GM21526 (cell line): ENCODE measurements at regions not wholly inside any gene's neighbourhood (a gene's known extent, or its start where the extent isn't known, plus 50 kb on each side); places are given as distances from the start of the nearest gene placed in this dataset.
"Not testable (repeated sequence)": the region's sequence is repeated elsewhere in the genome, so short reads cannot be mapped to it uniquely, and the experiment has no call there.

ENCODE experiments used
- ATAC-seq: cut with Tn5 transposase; IDR thresholded peaks from one replicate; pipeline ENCODE4 v1.9.1; 2021; ENCODE audit warnings: moderate library complexity; ENCODE audit not compliant: unreplicated experiment, low FRiP score

GRCh38 chr17:20681746-20682722, 102.5 kb downstream of the CDRT15L2 start:
- not testable (repeated sequence) for ATAC-seq

DNA sequence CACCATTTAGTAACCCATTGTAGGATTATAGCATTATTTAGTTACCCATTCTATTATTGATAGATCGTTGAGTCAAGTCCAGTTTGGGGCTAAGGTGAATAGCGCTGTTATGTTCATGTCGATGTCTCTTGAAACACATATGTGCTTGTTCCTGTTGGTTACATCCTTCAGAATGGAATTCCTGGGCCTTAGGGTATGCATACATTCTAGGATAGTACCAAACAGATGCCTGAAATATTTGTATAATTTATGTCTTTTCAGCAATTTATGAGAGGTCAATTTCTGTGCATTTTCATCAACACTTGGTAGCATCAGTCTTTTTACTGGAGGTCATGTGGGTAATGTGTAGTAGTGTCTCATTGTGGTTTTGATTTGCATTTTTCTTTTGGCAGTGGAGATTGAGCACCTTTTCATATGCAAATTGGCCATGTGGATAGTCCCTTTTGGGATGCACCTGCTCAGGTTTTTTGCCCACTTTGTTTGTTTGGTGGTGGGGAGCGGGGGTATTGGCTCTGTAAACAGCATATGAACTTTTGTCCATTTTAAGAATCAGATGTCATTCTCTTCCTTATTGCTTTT, 104.2 kb downstream of the CDRT15L2 start:
- not testable (repeated sequence) for ATAC-seq

- not testable (repeated sequence) for ATAC-seq
Measured at GRCh38 chr17:20684975-20685374, 105.5 kb downstream of the CDRT15L2 start.

- ATAC-seq = not testable (repeated sequence)
Measured at GRCh38 chr17:20687584-20687983, 108.1 kb downstream of the CDRT15L2 start.

GRCh38 chr17:20689170-20689749, 109.7 kb downstream of the CDRT15L2 start:
- ATAC-seq = not testable (repeated sequence)

GRCh38 chr17:20692706-20693105, 113.2 kb downstream of the CDRT15L2 start:
- ATAC-seq = not testable (repeated sequence)

- not testable (repeated sequence) for ATAC-seq
Measured at GRCh38 chr17:20695871-20696270, 116.3 kb downstream of the CDRT15L2 start.

DNA sequence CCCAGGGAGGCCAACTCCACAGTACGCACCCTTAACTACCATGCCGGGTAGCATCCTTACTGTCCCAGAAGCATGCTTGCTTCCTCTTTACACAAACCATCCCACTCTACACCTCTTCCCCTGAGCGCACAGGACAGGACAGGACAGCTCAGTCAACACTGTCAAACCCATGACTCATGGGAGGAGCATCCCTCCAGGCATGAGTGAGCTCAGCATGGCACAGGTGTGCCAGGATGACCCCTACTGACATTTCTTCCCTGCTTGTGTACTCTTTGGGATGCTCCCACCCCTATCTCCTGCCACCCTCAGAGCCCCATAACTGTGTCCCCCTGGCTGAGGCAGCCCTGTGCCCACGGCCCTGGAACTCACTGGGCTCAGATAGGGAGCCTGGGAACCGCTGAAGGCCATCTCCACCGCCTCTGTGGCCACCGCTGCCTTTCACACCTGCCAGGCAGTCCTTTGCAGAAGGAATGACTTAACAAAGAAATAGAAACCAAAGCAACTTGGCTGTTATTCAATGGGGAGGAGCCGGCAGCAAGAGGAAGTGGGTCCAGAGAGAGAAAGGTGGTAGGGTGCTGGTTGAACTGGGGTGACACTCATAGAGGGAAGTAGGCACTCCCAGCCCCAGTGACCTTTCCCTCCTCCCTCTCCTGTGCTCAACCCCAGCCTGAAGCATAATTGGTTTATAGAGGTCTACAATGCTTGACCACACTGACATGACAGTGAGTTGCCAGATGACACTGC, 119.1 kb downstream of the CDRT15L2 start:
- ATAC-seq = peak; percentile 86

GRCh38 chr17:20700528-20700927, 121.0 kb downstream of the CDRT15L2 start:
- ATAC-seq = not testable (repeated sequence)

GRCh38 chr17:20701366-20701765, 121.8 kb downstream of the CDRT15L2 start:
- not testable (repeated sequence) for ATAC-seq

- ATAC-seq = no peak
Measured at GRCh38 chr17:20702692-20703091, 123.2 kb downstream of the CDRT15L2 start.

DNA sequence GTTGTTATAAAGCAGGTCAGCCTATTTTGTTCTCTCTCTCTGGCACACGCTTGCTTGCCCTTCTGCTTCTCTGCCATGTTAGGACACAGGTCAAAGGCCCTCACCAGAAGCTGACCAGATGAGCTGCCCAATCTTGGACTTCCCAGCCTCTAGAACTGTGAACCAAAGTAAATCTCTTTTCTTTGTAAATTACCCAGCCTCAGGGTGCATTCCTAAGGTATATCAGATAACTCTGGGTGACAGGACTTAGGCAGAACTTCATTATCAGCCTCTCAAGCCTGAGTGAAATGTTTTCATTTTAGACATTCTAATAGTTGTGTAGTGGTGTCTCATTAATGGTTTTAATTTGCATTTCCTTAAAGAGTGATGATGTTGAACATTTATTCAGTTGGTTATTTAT, 124.3 kb downstream of the CDRT15L2 start:
- no peak for ATAC-seq

- ATAC-seq = not testable (repeated sequence)
Measured at GRCh38 chr17:20705186-20705585, 125.7 kb downstream of the CDRT15L2 start.

DNA sequence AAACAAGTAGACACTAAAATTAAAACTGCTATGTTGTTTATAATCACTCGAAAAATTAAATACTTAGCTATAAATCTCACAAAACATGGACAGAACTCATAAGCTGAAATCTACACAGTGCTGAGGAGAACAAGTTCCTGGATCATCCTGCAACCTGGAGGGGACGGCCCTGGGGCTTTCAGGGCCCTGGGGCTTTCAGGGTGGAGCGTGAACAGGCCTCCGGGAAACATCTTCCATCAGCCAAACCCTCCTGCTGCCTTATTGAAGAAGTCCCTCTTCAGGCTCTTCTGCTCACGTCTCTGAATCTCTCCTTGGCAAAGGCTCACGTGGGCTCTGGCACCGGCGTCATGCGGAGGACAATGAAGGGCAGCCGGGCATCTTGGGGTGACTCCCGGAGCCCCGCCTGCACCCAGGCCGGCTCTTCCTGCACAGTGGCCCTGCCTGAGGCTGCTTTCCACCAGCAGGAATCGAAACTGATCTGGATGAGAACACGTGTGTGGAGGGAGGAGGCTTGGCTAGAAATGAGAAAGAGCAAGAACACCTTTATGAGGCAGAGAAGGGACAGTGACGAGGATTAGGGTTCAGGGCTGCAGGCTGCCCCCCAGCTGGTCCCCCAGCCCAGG, 127.3 kb downstream of the CDRT15L2 start:
- no peak for ATAC-seq

DNA sequence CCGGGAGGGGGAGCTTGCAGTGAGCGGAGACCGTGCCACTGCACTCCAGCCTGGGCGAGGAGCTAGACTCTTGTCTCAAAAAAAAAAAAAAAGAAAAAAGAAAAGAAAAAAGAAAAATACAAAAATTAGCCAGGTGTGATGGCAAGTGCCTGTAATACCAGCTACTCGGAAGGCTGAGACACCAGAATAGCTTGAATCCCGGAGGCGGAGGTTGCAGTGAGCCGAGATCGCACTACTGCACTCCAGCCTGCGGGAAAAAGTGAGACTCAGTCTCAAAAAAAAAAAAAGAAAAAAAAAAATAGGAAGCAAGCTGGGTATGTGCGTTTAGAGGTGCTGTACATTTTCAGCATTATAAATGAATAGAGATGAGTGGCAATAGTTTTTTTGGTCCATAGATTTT, 129.3 kb downstream of the CDRT15L2 start:
- ATAC-seq = not testable (repeated sequence)

GRCh38 chr17:20716481-20716880, 137.0 kb downstream of the CDRT15L2 start:
- ATAC-seq = not testable (repeated sequence)

GRCh38 chr17:20721171-20721570, 141.6 kb downstream of the CDRT15L2 start:
- no peak for ATAC-seq

DNA sequence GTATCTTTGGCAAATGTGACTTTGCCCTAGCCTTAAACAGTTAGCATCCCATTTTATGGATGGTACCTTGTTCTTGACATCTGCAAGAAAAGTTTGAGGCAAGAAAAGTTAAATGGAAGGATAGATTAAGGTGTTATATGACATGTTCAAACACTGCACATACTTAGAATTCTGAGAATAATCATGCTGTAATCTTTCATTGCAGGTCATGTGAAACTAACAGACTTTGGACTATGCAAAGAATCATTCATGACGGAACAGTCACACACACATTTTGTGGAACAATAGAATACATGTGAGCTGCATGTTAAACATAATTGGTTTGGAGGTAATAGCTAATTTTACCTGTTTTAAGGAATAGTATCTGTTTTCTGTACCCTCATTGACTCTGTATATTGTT, 144.9 kb downstream of the CDRT15L2 start:
- not testable (repeated sequence) for ATAC-seq

- not testable (repeated sequence) for ATAC-seq
Measured at GRCh38 chr17:20727201-20727600, 147.7 kb downstream of the CDRT15L2 start.

GRCh38 chr17:20728181-20728580, 148.7 kb downstream of the CDRT15L2 start:
- no peak for ATAC-seq
